22Rv1 (cell line): ENCODE measurements at regions not wholly inside any gene's neighbourhood (a gene's known extent, or its start where the extent isn't known, plus 50 kb on each side); places are given as distances from the start of the nearest gene placed in this dataset.

Experiments used
- H3K27ac ChIP-seq: fragments of 450-650 bp; 2 replicates; pipeline ENCODE4 v1.5.1; 2017
- ZFX ChIP-seq: fragments of 450-650 bp; IDR thresholded peaks from 2 replicates; pipeline ENCODE4 v1.6.1; 2017; ENCODE audit warnings: antibody characterized with exemption, borderline replicate concordance
- TF ChIP-seq, protein P1 (sequence below): fragments of 450-650 bp; IDR thresholded peaks from 2 replicates; pipeline ENCODE4 v1.5.1; 2017; ENCODE audit warnings: mild to moderate bottlenecking

DNA sequence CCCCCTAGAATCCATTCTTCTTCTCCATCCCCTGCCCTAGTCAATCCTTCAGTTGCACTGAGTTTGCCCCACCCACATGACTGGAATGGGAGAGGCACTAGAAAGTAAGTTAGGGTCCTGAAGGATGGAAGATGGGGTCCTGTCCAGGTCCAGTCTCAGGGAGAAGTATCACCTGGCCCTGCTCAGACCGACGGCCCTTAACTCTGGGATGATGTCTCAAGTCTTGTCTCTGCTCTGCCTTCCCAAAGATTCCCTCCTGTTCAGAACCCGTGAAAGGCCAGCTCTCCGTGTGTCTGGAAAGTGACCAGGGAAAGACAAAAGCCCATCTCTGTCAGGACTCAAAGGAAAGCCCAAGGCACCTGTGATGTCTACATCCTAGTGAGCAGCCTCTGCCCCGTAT lies 88.8 kb downstream of the OAT start:
- TF ChIP-seq ZFX, result no peak
- TF ChIP-seq, protein P1, sequence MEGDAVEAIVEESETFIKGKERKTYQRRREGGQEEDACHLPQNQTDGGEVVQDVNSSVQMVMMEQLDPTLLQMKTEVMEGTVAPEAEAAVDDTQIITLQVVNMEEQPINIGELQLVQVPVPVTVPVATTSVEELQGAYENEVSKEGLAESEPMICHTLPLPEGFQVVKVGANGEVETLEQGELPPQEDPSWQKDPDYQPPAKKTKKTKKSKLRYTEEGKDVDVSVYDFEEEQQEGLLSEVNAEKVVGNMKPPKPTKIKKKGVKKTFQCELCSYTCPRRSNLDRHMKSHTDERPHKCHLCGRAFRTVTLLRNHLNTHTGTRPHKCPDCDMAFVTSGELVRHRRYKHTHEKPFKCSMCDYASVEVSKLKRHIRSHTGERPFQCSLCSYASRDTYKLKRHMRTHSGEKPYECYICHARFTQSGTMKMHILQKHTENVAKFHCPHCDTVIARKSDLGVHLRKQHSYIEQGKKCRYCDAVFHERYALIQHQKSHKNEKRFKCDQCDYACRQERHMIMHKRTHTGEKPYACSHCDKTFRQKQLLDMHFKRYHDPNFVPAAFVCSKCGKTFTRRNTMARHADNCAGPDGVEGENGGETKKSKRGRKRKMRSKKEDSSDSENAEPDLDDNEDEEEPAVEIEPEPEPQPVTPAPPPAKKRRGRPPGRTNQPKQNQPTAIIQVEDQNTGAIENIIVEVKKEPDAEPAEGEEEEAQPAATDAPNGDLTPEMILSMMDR, result no peak
- no peak overlapping the region for H3K27ac ChIP-seq

DNA sequence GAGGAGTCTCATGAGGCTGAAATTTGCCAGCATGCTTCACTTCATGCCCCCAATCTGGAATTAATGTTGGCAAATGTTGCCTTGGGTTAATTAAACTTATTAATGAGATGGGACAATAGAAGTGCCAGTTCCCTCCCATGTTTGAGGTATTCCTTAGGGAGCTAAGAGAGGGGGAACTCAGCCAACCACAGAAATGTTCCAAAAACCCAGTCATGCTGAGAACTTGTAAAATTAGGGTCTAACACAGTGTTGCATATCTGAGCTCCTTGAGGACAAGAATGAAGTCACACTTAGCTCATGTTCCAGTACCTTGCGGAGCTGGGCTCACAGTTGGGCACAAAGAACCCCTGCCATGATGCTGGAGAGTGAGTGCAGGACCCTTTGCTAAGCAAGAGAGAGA lies 89.4 kb downstream of the OAT start:
- no peak for TF ChIP-seq ZFX
- TF ChIP-seq, protein P1, result no peak
- no peak overlapping the region for H3K27ac ChIP-seq

DNA sequence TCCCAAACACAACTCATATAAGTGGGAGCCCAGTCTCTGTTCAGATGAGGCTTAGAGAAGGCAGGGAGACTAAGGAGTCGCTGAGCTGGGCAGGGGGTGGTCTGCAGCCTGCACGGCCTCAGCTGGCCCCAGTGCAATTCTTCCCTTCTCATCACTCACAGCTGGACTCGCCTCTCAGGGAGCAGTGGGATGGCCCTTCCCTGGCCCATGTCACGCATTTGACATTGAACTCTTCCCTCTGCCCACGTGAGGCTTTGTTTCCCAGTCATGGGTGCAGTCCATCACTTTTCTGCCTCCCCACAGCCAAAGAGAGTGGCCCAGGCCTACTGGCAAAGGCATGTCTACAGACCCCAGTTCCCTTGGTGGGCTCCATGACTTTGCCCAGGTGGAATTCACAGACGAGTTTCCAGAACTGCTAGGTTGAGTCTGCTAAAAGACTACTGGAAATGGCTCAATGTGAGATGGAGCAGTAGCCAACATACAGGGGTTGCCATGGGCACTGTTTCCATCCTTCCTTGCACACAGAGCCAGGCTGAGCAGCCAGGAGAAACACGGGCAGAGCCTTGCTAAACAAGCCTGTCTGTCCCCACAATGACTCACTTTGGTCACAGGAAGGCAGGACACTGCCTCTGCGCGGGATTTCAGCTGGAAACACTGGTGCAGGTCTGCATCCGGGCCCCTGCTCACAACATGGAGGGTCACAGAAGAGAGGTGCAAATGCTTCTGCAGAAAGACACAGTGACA lies 90.1 kb downstream of the OAT start:
- TF ChIP-seq ZFX, result no peak
- TF ChIP-seq, protein P1, result no peak

GRCh38 chr10:124325998-124326636 lies 92.6 kb downstream of the OAT start:
- no peak overlapping the region for H3K27ac ChIP-seq
- TF ChIP-seq ZFX, result no peak
- TF ChIP-seq, protein P1, result no peak

More for the DNA sequence above, 90.1 kb downstream of the OAT start:
- H3K27ac ChIP-seq, result no peak overlapping the region

DNA sequence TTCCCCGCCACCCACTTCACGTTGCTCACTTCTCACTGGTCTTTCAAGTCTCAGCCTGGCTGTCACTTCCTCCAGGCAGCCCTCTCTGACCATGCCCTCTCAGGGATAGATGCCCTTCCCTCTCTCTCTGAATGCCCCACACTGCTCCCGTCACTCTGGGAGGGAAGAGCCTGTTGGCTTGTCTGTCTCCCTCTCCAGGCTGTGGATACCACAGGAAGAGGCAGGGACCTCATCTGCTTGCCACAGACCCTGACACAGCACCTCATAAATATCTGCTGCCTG lies 93.1 kb downstream of the OAT start:
- no peak overlapping the region for H3K27ac ChIP-seq
- TF ChIP-seq, protein P1, result no peak
- no peak for TF ChIP-seq ZFX

DNA sequence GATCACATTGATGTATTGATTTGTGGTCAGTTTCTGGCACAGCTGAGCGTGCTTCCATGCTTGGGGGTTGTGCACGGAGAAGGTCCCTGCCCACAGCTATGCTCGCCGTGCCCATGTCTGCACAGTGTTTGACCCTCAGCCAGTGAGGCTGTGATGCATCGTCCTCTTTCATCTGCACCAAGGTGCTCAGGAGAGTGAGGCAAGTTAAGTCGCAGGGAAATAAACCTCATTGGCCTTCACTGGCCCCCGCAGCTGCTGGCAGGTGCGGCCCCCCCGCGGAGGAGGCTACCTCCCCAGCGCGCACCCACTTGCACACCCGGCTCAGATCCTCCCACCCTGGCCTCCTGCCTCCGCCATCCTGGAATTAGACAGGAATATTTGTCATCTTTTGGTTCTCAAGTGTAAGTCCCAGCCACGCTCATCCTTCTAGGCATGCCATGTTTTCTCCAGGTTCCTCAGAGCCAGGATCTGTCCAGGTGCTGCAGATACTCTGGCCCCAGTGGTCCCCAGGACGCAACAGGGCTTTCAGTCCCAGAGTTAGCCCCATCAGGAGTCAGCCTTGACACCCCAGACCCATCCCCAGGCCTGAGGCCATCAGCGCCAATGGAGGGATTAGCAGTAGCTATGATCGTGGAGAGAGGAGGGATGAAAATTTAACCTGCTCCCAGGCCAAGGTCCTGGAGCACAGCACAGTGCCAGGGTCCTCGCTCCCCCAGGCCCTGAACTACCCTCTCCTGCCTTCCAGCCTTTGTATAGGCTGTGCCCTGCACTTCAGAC lies 93.7 kb downstream of the OAT start:
- H3K27ac ChIP-seq, result no peak overlapping the region
- no peak for TF ChIP-seq ZFX
- TF ChIP-seq, protein P1, result no peak

DNA sequence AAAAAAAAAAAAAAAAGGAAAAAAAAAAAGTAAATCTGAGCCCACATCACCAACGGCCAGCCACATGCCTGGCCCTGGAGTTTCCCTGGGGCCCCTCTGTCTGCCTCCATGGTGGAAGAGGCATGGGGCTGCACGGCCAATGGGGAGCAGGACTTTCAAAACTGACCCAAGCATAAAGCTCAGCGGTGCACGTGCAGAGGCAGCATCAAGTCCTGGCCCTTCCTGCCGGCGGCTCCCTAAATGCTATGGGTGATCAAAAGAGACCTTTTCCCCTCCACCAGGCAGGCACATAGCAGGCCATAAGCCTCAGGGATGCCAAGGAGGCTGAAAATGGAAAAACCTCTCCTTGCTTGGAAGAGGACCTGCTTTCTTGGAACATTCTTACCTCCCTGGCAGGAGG lies 94.3 kb downstream of the OAT start:
- no peak overlapping the region for H3K27ac ChIP-seq
- TF ChIP-seq ZFX, result no peak
- TF ChIP-seq, protein P1, result no peak
